ENCODE measurements at regions not wholly inside any gene's neighbourhood (a gene's known extent, or its start where the extent isn't known, plus 50 kb on each side); places are given as distances from the start of the nearest gene placed in this dataset.

DNA sequence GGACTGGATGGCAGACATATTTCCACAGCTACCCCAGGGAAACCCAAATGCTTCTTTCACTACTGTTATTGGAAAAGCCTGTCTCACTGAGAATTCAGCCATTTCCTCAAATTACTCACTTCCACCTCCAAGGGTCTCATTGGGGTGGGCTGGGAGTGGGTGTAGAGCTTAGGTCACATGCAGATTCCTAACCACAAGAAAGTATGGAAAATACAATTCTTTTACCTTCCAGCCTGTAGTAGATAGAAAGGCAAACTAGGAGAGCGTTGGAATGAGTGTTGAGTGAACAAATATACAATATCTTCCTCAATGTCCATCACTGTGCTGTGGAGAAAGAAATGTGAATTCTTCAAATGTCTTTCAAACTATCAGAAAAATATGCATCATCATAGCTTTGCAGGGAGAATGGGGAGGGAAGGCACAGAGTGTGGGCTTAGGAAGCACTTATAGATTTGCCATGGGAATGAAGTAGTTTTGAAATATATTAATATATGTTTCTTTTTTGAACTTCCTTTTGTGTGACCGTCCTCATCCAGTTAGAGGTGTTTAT is 245.3 kb upstream of the JADE1 start:
- FAIRE-seq: no peak

DNA sequence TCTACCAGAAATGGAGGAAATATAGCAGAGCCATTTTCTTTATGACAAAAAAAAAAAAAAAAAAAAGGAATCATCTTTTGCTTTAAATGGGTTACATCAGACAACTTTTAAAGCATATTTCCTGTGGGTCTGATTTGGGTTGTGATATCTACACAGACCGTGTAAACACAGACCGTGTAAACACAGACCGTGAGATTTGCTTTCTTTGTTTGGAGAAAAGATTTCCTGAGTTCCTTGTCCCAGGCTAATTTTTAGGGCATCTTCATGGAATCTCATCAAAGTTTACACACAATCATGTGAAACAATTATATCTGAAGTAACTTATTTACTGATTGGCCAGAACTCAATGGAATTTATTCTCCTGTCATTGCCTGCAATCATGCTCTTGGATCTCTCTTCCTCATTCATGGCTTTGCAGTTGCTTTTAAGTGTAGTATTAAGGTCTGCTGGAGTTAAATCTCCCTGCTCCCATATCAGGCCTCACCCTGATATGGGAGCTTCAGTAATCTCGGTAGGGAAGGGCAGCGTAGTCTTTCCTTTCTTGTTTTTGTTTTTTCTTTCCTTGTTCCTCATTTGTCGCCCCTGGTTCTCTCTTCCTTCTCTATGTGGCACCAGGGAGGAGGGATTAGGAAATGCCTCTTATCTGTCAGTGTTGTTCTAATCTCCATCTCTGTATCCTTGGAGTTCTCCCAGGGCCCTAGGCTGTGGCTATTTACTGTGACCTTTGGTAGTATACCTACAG is 248.6 kb upstream of the JADE1 start:
- no peaks in the 10 kb centered on the region for H3K9me3 ChIP-seq (ENCODE audit: control insufficient read depth in 2 of 3, insufficient read depth in 1 of 3, low read length in 3 of 3)
- FAIRE-seq: no peak
- no peak for DNase-seq
- TF ChIP-seq, protein P1, sequence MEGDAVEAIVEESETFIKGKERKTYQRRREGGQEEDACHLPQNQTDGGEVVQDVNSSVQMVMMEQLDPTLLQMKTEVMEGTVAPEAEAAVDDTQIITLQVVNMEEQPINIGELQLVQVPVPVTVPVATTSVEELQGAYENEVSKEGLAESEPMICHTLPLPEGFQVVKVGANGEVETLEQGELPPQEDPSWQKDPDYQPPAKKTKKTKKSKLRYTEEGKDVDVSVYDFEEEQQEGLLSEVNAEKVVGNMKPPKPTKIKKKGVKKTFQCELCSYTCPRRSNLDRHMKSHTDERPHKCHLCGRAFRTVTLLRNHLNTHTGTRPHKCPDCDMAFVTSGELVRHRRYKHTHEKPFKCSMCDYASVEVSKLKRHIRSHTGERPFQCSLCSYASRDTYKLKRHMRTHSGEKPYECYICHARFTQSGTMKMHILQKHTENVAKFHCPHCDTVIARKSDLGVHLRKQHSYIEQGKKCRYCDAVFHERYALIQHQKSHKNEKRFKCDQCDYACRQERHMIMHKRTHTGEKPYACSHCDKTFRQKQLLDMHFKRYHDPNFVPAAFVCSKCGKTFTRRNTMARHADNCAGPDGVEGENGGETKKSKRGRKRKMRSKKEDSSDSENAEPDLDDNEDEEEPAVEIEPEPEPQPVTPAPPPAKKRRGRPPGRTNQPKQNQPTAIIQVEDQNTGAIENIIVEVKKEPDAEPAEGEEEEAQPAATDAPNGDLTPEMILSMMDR (IDR thresholded peaks at IDR 0.05; ENCODE audit: borderline replicate concordance, extremely low read depth, insufficient read depth): no peak
- H3K27me3 ChIP-seq (ENCODE audit: control insufficient read depth, insufficient read depth, low read length): no peaks in the 10 kb centered on the region
- H3K36me3 ChIP-seq (ENCODE audit: control insufficient read depth in 2 of 3, insufficient read depth in 3 of 3, low read length in 3 of 3): no peaks in the 10 kb centered on the region
- H3K9ac ChIP-seq (ENCODE audit: low read length in 3 of 3): no peak overlapping the region
- H3K27ac ChIP-seq (ENCODE audit: low read depth in 2 of 2, low read length in 2 of 2): no peak overlapping the region
- intact Hi-C loops (cut with DNase I): no loop called here
- peaks cover 0 to 5% (median 2%) of the 10 kb centered on the region in 3 donors for H3K4me1 ChIP-seq (ENCODE audit: control insufficient read depth in 2 of 3, insufficient read depth in 2 of 3, low read depth in 1 of 3, low read length in 3 of 3)
- no peak overlapping the region for H3K4me3 ChIP-seq (ENCODE audit: low read length in 3 of 3)

More for the DNA sequence above, 245.3 kb upstream of the JADE1 start:
- intact Hi-C loops (cut with DNase I): no loop called here
- Histone ChIP-seq H3K9me3 (ENCODE audit: control insufficient read depth in 2 of 3, insufficient read depth in 1 of 3, low read length in 3 of 3) (no peaks in the 10 kb centered on the region), H3K27ac (ENCODE audit: low read depth in 2 of 2, low read length in 2 of 2) (no peak overlapping the region), H3K27me3 (ENCODE audit: control insufficient read depth, insufficient read depth, low read length) (no peaks in the 10 kb centered on the region), H3K4me3 (ENCODE audit: low read length in 3 of 3) (no peak overlapping the region), H3K9ac (ENCODE audit: low read length in 3 of 3) (no peak overlapping the region), H3K4me1 (ENCODE audit: control insufficient read depth in 2 of 3, insufficient read depth in 2 of 3, low read depth in 1 of 3, low read length in 3 of 3) (peaks cover 0 to 12% (median 7%) of the 10 kb centered on the region in 3 donors), H3K36me3 (ENCODE audit: control insufficient read depth in 2 of 3, insufficient read depth in 3 of 3, low read length in 3 of 3) (no peaks in the 10 kb centered on the region)
- TF ChIP-seq, protein P1 (IDR thresholded peaks at IDR 0.05; ENCODE audit: borderline replicate concordance, extremely low read depth, insufficient read depth): no peak
- DNase-seq: no peak

DNA sequence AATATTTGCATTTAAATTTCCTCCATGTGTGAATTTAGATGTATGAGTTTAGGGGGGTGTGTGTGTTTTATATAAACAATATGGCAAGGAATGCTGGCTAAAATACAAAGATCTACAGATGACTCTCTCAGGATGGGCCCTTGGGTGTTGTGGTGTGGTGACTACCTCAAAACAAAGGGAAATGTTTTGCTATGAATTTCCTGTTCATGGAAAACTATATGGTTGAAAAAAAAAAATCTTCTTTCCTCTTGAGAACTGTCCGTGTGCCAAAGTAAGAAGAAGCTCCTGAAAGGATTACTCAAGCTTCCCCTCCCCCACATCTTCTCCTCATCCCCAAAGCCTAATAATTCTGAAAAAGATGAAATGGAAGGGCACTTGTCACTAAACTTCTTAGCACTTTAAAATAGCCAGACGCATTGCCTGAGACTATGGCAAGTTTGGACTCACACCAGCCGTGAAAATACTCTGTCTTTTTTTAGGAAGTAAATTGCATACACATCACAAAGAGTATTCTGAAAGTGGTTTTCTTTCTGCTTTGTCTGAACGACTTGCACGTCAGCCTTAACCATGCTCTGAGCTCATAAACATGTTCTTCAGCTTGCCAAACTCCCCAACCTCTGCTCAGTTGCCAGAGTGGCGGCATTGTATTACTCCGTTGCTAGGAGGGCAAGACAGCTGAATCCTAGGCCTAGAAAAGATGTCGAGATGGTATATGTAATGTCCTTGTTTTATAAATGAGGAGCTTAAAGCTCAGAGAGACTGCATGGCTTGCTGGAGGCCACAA is 250.4 kb upstream of the JADE1 start:
- Histone ChIP-seq H3K9ac (ENCODE audit: low read length in 3 of 3) (no peak overlapping the region), H3K4me1 (ENCODE audit: control insufficient read depth in 2 of 3, insufficient read depth in 2 of 3, low read depth in 1 of 3, low read length in 3 of 3) (peaks cover 0 to 5% (median 4%) of the 10 kb centered on the region in 3 donors), H3K27ac (ENCODE audit: low read depth in 2 of 2, low read length in 2 of 2) (no peak overlapping the region), H3K27me3 (ENCODE audit: control insufficient read depth, insufficient read depth, low read length) (no peaks in the 10 kb centered on the region), H3K9me3 (ENCODE audit: control insufficient read depth in 2 of 3, insufficient read depth in 1 of 3, low read length in 3 of 3) (no peaks in the 10 kb centered on the region), H3K36me3 (ENCODE audit: control insufficient read depth in 2 of 3, insufficient read depth in 3 of 3, low read length in 3 of 3) (no peaks in the 10 kb centered on the region), H3K4me3 (ENCODE audit: low read length in 3 of 3) (no peak overlapping the region)
- intact Hi-C loops (cut with DNase I): no loop called here
- DNase-seq (peak in 3 of 5 donors; percentile 25 to 48 (median 39)), FAIRE-seq (no peak)
- TF ChIP-seq, protein P1 (IDR thresholded peaks at IDR 0.05; ENCODE audit: borderline replicate concordance, extremely low read depth, insufficient read depth): no peak
